H1 (cell line): ENCODE measurements at regions not wholly inside any gene's neighbourhood (a gene's known extent, or its start where the extent isn't known, plus 50 kb on each side); places are given as distances from the start of the nearest gene placed in this dataset.

ENCODE experiments used
- CEBPB ChIP-seq: IDR thresholded peaks from 2 replicates; pipeline ENCODE4 v1.6.1; 2012; ENCODE audit warnings: low read depth, low read length
- HDAC2 ChIP-seq, 2 experiments: fragments of 300-600 bp in 1 of 2; sonication (generic) in 1 of 2; IDR thresholded peaks; 2 replicates each; pipeline ENCODE4 v1.6.1; 2011 to 2012; ENCODE audit warnings: low read depth in 2 of 2, low read length in 2 of 2, mild to moderate bottlenecking in 2 of 2, moderate library complexity in 2 of 2, borderline replicate concordance in 1 of 2, inconsistent platforms in 1 of 2
- NRF1 ChIP-seq: IDR thresholded peaks from 2 replicates; pipeline ENCODE4 v1.6.1; 2011; ENCODE audit warnings: mild to moderate bottlenecking, low read depth, low read length, improper control_type of control experiment
- YY1 ChIP-seq: IDR thresholded peaks from 2 replicates; pipeline ENCODE4 v1.6.1; 2011; ENCODE audit warnings: low read depth, mild to moderate bottlenecking, low read length

- no peak for TF ChIP-seq HDAC2 (IDR thresholded peaks at IDR 0.05; ENCODE audit: borderline replicate concordance in 1 of 2, low read depth in 2 of 2, low read length in 2 of 2)
- no peak for TF ChIP-seq CEBPB
- no peak for TF ChIP-seq YY1
- no peak for TF ChIP-seq NRF1
Observed at GRCh38 chr2:239466755-239467271, 66.0 kb upstream of the HDAC4 start (continued).
